Activated CD8-positive, alpha-beta T cell treated with anti-CD3 and anti-CD28 coated beads for 36 hours (primary cell): ENCODE measurements at regions not wholly inside any gene's neighbourhood (a gene's known extent, or its start where the extent isn't known, plus 50 kb on each side); places are given as distances from the start of the nearest gene placed in this dataset.

Experiments used
- ATAC-seq: fragments of 200-7000 bp; cut with Tn5 transposase; one replicate; pipeline ENCODE4 v1.10.0; 2021; ENCODE audit warnings: mild to moderate bottlenecking, moderate library complexity
- CTCF ChIA-PET: fragments of 350-600 bp; sonication (Branson Sonifier 250); formaldehyde crosslinking; loops from one replicate; lab custom pipeline; 2021; ENCODE audit warnings: antibody characterized with exemption; lab: Charles Lee
- POLR2A ChIA-PET: fragments of 350-600 bp; sonication (Branson Sonifier 250); formaldehyde crosslinking; loops from one replicate; lab custom pipeline; 2021; ENCODE audit warnings: antibody characterized with exemption; lab: Charles Lee
- DNase-seq: peaks from one replicate; pipeline ENCODE4 v3.0.0-alpha.2; 2020
- H3K27ac Mint-ChIP-seq: one replicate; pipeline ENCODE4 v1.8.0; 2021; ENCODE audit warnings: mild to moderate bottlenecking, mixed read lengths
- H3K27me3 Mint-ChIP-seq: one replicate; pipeline ENCODE4 v1.8.0; 2021; ENCODE audit warnings: mixed read lengths
- H3K36me3 Mint-ChIP-seq: one replicate; pipeline ENCODE4 v1.8.0; 2021; ENCODE audit warnings: low read depth, mixed read lengths
- H3K4me1 Mint-ChIP-seq: one replicate; pipeline ENCODE4 v1.8.0; 2021; ENCODE audit warnings: low read depth, mixed read lengths
- H3K4me3 Mint-ChIP-seq: one replicate; pipeline ENCODE4 v1.8.0; 2021; ENCODE audit warnings: mild to moderate bottlenecking, moderate library complexity, mixed read lengths
- H3K9me3 Mint-ChIP-seq: one replicate; pipeline ENCODE4 v1.8.0; 2021; ENCODE audit warnings: mixed read lengths
- CTCF ChIP-seq: fragments of 200-600 bp; IDR thresholded peaks from one replicate; pipeline ENCODE4 v1.8.0; 2022; ENCODE audit warnings: antibody characterized with exemption, mild to moderate bottlenecking
- intact Hi-C: fragments of 100-400 bp; cut with micrococcal nuclease; formaldehyde crosslinking; loops from one replicate; pipeline ENCODE4 v1.10.0; 2022

- no peak for ATAC-seq
- H3K4me3 Mint-ChIP-seq = peak overlapping the region; percentile 19
Measured at GRCh38 chr5:40405230-40405629, 274.5 kb upstream of the PTGER4 start.

GRCh38 chr5:40404613-40405012 lies 275.1 kb upstream of the PTGER4 start:
- Mint-ChIP-seq H3K27me3 (no peaks in the 10 kb centered on the region), H3K4me3 (peak overlapping the region; percentile 48), H3K36me3 (peaks cover 31% of the 10 kb centered on the region), H3K9me3 (peaks cover 15% of the 10 kb centered on the region), H3K4me1 (peaks cover 86% of the 10 kb centered on the region), H3K27ac (peak overlapping the region; percentile 99)
- intact Hi-C loops = loop anchor here (10.0 kb wide), 1 partner anchor 170 kb away; no protein-coding TSS in a partner anchor
- CTCF ChIA-PET = no interaction called here
- TF ChIP-seq CTCF = no peak
- ATAC-seq (peak; percentile 43), DNase-seq (no peak)
- POLR2A ChIA-PET = interaction anchor here (0.8 to 6.8 kb wide), 3 partner anchors 21 to 276 kb away, joined by 3 to 45 read pairs (median 9); partner anchors contain the start of gene PTGER4

More at GRCh38 chr5:40405230-40405629, 274.5 kb upstream of the PTGER4 start:
- H3K9me3 Mint-ChIP-seq = peaks cover 15% of the 10 kb centered on the region
- ChIA-PET POLR2A (interaction anchor here (0.5 to 6.8 kb wide), 10 partner anchors 13 to 275 kb away, joined by 3 to 45 read pairs (median 4); partner anchors contain the start of gene PTGER4), CTCF (interaction anchor here (1.1 to 2.0 kb wide), 3 partner anchors 20 to 283 kb away, joined by 4 to 7 read pairs (median 7); no protein-coding TSS in a partner anchor)
- peaks cover 31% of the 10 kb centered on the region for H3K36me3 Mint-ChIP-seq
- H3K27me3 Mint-ChIP-seq = no peaks in the 10 kb centered on the region
- peak overlapping the region; percentile 99 for H3K27ac Mint-ChIP-seq
- TF ChIP-seq CTCF = no peak
- intact Hi-C loops = loop anchor here (10.0 kb wide), 1 partner anchor 170 kb away; no protein-coding TSS in a partner anchor
- peaks cover 85% of the 10 kb centered on the region for H3K4me1 Mint-ChIP-seq
- DNase-seq = no peak

- Mint-ChIP-seq H3K36me3 (peaks cover 19% of the 10 kb centered on the region), H3K27ac (peak overlapping the region; percentile 73), H3K4me3 (peak overlapping the region; percentile 30), H3K4me1 (peaks cover 81% of the 10 kb centered on the region), H3K27me3 (no peaks in the 10 kb centered on the region), H3K9me3 (peaks cover 13% of the 10 kb centered on the region)
- intact Hi-C loops = loop anchor here (10.0 kb wide), 1 partner anchor 173 kb away; no protein-coding TSS in a partner anchor
- POLR2A ChIA-PET = interaction anchor here (1.2 to 1.5 kb wide), 4 partner anchors 8 to 280 kb away, joined by 3 to 4 read pairs (median 4); no protein-coding TSS in a partner anchor
- CTCF ChIA-PET = interaction anchor here (1.0 kb wide), 1 partner anchor 40 kb away, joined by 3 read pairs; no protein-coding TSS in a partner anchor
- no peak for TF ChIP-seq CTCF
- DNase-seq = peak; percentile 79
- peak; percentile 54 for ATAC-seq
Measured at GRCh38 chr5:40402007-40402364, 277.7 kb upstream of the PTGER4 start.

GRCh38 chr5:40401284-40402006 lies 278.3 kb upstream of the PTGER4 start:
- no peak for TF ChIP-seq CTCF
- CTCF ChIA-PET = interaction anchor here (0.7 to 1.0 kb wide), 2 partner anchors 9 to 40 kb away, joined by 3 read pairs; no protein-coding TSS in a partner anchor
- H3K4me3 Mint-ChIP-seq = peak overlapping the region; percentile 30
- H3K36me3 Mint-ChIP-seq = peaks cover 13% of the 10 kb centered on the region
- H3K9me3 Mint-ChIP-seq = peaks cover 12% of the 10 kb centered on the region
- no peaks in the 10 kb centered on the region for H3K27me3 Mint-ChIP-seq
- ATAC-seq = peak; percentile 2
- peak; percentile 27 for DNase-seq
- peak overlapping the region; percentile 73 for H3K27ac Mint-ChIP-seq
- peaks cover 77% of the 10 kb centered on the region for H3K4me1 Mint-ChIP-seq
- intact Hi-C loops = loop anchor here (10.0 kb wide), 1 partner anchor 173 kb away; no protein-coding TSS in a partner anchor
- POLR2A ChIA-PET = interaction anchor here (0.8 to 1.5 kb wide), 5 partner anchors 8 to 280 kb away, joined by 3 to 4 read pairs (median 4); no protein-coding TSS in a partner anchor
